Inferior parietal cortex (tissue), 1 donor: ENCODE measurements at regions not wholly inside any gene's neighbourhood (a gene's known extent, or its start where the extent isn't known, plus 50 kb on each side); places are given as distances from the start of the nearest gene placed in this dataset.

Experiments used
- DNase-seq: peaks from one replicate; pipeline ENCODE4 v3.0.0-alpha.2; 2016; ENCODE audit errors: extremely low spot score

DNA sequence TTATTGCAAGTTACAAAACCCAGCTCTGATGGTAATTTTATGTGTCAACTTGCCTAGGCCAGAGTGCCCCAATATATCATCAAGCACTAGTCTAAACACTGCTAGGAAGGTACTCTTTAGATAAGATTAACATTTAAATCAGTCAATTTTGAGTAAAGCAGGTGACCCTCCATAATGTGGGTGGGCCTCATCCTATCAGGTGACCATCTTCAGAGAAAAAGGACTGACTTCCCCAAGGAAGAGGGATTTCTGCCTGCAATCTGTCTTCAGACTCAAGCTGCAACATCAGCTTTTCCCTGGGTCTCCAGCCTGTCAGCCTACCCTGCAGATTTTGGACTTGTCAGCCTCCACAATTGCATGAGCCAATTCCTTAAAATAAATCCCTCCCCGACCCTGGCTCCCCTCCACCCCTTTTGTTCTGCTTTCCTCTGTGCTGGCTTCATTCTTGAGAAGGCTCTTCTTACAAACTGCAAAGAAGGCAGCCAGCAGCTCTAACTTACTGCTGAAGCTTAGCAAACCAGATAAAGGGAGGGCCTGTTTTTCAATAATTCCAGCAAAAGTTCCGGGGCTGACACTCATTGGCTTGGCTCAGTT lies 56.4 kb upstream of the RUNX3 start:
- DNase-seq = no peak

DNA sequence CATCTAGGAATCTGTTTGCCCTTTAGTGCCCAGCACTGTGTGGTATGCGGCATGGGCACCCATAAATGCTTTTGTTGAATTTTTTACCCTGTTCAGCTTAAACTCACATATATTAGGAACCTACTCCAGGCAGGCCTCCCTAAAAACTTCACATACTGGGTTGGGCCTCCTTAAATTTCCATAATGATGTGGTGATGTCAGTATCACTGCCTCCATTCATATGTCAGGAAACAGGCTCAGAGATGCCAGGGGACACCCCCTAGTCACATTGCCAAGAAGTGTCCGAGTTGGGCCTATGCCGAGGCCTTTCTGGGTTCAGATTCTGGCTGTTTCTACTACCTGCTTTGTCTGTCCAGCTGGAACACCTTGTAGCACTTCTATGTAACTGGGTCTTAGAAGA lies 55.7 kb upstream of the RUNX3 start:
- no peak for DNase-seq

DNA sequence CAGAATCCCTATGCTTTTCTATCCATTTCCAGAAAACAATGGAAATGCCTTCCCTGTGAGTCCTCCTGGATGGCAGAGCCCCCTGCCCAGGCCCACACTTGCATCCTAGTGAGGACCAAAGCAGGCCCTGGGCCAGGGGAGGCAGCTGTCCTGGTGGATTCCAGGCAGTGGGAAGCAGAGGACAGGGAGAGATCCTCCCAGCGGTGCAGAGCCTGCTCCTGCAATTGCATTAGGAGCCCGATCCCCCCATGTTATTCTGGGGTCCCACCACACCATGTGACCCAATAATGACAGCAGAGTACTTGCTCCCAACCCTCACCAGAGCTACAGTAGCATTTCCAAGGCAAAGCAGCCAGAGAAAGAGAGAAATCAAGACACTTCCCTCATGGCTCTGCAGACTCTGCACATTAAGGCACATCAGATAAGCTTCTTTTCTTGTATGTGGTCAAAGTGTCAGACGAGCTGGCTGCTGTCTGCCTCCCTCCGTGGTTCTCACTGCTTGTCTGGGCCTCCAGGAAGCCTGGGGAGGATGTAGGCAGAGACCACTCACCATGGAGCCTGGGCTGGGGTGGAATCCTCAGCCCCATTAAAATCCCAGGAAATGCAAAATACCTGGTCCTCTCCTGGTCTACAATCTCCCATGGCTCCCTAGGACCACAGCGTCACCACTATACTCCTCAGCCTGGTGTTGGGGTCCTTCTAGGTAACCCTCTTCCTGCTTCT lies 54.9 kb upstream of the RUNX3 start:
- no peak for DNase-seq

DNA sequence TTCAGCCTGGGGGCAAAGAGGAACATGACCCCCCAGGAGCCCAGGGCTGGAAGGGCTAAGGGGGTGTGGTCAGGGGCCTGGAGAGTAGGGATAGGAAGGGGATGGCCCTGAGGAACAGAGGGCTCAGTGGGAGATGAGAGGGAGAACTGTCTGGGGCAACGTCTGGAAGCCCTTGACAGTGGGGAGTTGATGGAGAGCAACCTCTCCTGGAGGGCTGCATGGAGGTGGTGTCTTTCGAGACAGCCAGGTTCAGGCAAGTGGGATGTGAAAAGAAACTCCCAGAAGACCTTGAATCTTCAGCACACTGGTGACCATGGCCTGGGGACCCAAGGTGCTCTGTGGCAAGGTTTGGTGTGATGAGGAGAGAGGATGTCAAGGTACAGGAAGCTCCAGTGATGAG lies 54.2 kb upstream of the RUNX3 start:
- DNase-seq = no peak

DNA sequence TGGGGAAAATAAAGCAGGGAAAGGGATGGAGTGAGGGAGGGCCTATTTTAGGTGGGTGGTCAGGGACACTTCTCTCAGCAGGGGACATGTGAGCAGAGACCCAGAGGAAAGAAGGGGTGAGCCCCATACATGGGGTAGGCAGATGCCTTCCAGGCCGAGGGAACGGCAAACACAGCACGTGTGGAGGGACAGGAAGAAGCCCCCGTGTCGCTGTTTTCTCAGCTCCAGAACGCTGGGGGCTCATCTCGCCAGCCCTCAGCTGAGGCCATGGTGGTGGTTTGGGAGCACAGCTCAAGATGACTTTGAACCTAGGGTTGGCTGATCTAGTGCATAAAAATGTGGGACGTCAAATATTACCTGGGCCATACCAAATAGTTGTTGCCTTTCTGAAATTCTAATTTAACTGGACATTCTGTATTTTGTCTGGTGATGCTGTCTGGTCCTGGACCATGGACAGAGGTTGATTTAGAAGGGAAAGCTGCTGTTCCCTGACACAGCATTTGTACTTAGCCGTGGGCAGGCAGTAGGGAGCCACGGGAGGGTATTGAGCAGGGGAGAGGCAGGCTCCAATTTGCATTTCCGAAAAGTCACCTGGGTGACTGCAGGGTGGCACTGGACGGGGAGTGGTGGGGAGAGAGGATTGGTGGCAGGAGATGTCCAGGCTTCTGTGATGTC lies 53.1 kb upstream of the RUNX3 start:
- DNase-seq = no peak

DNA sequence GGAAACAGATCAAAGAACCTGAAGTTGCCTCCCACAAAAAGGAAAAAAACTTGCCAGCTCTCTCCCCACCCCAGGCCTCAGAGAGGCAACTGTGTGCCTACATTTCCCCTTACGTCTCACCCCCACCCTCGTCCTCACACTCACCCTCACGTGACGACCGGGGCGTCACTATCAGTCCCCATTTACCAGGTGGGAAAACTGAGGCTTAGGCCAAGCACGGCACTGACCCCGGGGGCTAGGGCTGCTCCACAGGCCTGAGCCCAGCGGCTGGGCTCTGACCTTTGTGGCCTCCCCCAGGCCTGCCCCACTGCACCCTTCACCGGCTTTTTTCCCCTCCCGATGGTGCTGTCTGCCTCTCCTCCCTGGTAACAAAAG lies 51.5 kb upstream of the RUNX3 start:
- no peak for DNase-seq

DNA sequence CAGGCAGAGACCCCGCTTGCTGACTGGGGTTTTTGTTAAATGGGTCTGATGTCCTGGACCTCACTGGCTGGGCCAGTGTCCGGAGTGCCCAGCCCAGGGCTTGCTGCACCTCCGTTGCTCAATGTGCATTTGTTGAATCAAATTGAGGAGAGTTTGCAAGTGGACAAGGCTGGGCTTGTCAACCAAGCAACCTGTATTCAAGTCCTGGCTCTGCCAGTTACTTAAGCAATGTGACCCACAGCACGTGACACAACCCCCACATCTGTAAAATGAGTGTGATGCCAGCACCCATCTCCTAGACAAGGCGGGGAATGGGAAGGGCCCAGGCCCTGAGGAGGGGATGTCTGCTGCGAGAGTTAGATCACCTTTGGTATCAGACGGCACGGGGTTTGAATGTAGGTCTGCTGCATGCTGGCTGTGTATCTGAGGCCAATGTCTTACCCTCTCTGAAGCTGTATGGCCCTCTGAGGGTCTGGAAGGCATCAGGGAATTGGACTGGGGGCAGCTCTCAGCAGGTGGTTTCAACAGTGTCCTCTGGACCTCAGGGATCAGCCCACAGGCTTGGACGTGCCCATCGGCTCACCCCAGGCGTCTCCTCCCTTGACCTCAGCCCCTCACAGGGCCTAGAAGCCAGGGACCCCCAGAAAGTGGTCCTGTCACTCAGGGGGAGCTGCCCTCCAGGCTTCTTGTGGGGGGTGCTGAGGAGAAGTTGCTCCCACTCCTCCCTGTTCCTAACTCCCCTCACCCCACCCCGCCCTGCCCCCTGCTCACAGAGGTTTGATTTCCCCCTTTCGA lies 51.0 kb upstream of the RUNX3 start:
- DNase-seq = no peak
